GM11168 (cell line): ENCODE measurements at regions not wholly inside any gene's neighbourhood (a gene's known extent, or its start where the extent isn't known, plus 50 kb on each side); places are given as distances from the start of the nearest gene placed in this dataset.
"Not testable (repeated sequence)": the region's sequence is repeated elsewhere in the genome, so short reads cannot be mapped to it uniquely, and the experiment has no call there.

Experiments
- in situ Hi-C: fragments of 300-500 bp; cut with MboI; formaldehyde crosslinking; loops from one replicate; pipeline ENCODE4 v1.12.0; 2022; ENCODE audit warnings: low sequenced_read_pairs; ENCODE audit not compliant: unreplicated experiment

- in situ Hi-C loops, result loop anchor here (10.0 kb wide), 2 partner anchors 86 to 276 kb away; no protein-coding TSS in a partner anchor
Observed at GRCh38 chr5:36418152-36418979, 116.7 kb upstream of the RANBP3L start.

- in situ Hi-C loops, result no loop called here
Observed at GRCh38 chr5:36421256-36421655, 119.6 kb upstream of the RANBP3L start.

GRCh38 chr5:36422952-36423351, 121.2 kb upstream of the RANBP3L start:
- in situ Hi-C loops, result no loop called here

- in situ Hi-C loops, result no loop called here
Observed at GRCh38 chr5:36423578-36424307, 122.0 kb upstream of the RANBP3L start.

- in situ Hi-C loops, result not testable (repeated sequence)
Observed at GRCh38 chr5:36426070-36426469, 124.4 kb upstream of the RANBP3L start.

- in situ Hi-C loops, result no loop called here
Observed at GRCh38 chr5:36435516-36435915, 133.8 kb upstream of the RANBP3L start.

GRCh38 chr5:36436306-36436705, 134.6 kb upstream of the RANBP3L start:
- in situ Hi-C loops, result no loop called here

- in situ Hi-C loops, result no loop called here
Observed at GRCh38 chr5:36438765-36439561, 137.3 kb upstream of the RANBP3L start.

GRCh38 chr5:36440300-36440699, 138.6 kb upstream of the RANBP3L start:
- in situ Hi-C loops, result no loop called here

GRCh38 chr5:36441280-36441679, 139.6 kb upstream of the RANBP3L start:
- in situ Hi-C loops, result no loop called here

GRCh38 chr5:36442352-36442751, 140.7 kb upstream of the RANBP3L start:
- in situ Hi-C loops, result no loop called here

GRCh38 chr5:36442796-36443195, 141.1 kb upstream of the RANBP3L start:
- in situ Hi-C loops, result no loop called here

GRCh38 chr5:36443941-36444340, 142.2 kb upstream of the RANBP3L start:
- in situ Hi-C loops, result no loop called here

GRCh38 chr5:36444582-36445418, 143.1 kb upstream of the RANBP3L start:
- in situ Hi-C loops, result no loop called here

- in situ Hi-C loops, result no loop called here
Observed at GRCh38 chr5:36447776-36448175, 146.1 kb upstream of the RANBP3L start.

GRCh38 chr5:36450229-36451014, 148.7 kb upstream of the RANBP3L start:
- in situ Hi-C loops, result no loop called here

- in situ Hi-C loops, result no loop called here
Observed at GRCh38 chr5:36452424-36453006, 150.8 kb upstream of the RANBP3L start.

- in situ Hi-C loops, result no loop called here
Observed at GRCh38 chr5:36457511-36458270, 148.7 kb upstream of the SLC1A3 start.
